Muscle of back (tissue), 3 donors: ENCODE measurements at regions not wholly inside any gene's neighbourhood (a gene's known extent, or its start where the extent isn't known, plus 50 kb on each side); places are given as distances from the start of the nearest gene placed in this dataset.
"Not testable (repeated sequence)": the region's sequence is repeated elsewhere in the genome, so short reads cannot be mapped to it uniquely, and the experiment has no call there.

Experiments
- DNase-seq, 3 donors: peaks; one replicate each; pipeline versions ENCODE4 v3.0.0 to v3.0.0-alpha.2; 2013

DNA sequence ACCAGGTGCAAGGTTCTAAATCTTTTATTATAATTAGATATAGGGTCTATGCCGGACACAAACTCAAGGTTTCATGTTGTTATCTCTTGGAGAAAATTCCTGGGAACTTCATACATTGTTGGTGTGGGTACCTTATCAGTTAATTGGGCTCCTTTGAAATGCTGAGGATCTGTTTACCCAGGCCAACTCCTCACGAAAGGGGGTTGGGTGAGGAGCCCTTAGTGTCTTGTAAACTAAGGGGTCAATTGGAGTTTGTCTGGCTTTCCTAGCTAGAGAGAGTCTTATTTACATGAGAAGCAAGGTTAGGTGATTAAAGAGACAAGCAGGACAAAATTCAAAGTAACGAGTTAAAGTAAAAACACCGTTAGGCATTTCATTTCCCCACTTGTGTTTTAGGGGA, 670.9 kb downstream of the TMEM121 start:
- DNase-seq = not testable (repeated sequence)

GRCh38 chr14:106199097-106199496, 672.7 kb downstream of the TMEM121 start:
- no peak for DNase-seq

DNA sequence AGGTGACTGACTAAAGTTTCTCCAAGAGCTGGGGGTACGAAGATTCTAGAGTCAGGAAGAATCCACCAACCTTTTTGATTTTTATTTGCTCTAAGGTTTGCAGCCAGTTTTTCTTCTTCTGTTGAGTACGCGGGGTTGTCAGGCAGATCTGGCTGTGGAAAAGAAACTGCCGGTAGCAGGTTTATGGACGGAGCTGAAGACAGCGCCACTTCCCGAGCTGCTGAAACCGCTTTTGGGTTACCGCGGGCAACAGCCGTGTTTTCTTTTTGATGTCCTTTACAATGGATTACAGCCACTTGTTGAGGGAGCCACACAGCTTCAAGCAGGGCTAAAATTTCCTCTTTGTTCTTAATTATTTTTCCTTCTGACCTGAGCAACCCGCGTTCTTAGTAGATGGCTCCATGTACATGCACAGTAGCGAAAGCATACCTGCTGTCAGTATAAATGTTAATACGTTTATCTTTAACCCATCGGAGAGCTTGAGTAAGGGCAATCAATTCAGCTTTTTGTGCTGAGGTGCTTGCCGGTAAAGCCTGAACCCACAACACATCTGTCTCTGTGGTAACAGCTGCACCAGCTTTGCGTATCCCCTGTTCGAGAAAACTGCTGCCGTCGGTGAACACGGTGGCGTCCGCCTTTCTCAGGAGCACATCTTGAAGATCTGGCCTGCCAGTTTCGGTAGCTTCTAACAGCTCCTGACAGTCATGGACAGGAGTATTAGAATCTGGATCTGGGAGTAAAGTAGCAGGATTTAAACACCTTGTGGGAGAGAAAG, 674.3 kb downstream of the TMEM121 start:
- no peak for DNase-seq

GRCh38 chr14:106201376-106201775, 675.0 kb downstream of the TMEM121 start:
- DNase-seq = no peak

GRCh38 chr14:106203438-106203837, 677.1 kb downstream of the TMEM121 start:
- DNase-seq = no peak

DNA sequence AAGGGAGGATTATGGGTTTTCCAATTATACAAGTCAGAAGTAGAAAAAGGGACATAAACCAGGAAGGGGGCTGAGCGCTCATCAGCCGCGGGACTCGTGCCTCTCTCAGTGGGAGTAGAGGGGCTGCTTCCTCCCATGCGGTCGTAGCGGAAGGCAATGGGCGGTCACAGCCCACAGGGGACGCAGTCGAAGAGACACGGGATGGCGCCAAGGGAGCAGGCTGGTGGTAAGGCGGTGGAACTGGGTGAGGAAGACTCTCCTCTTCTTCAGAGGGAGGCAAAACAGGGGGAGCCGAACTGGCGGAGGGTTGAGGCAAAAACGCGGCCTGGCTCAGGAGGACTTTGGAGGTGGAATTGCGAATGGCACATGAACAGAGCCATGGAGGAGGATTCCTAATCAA, 677.7 kb downstream of the TMEM121 start:
- DNase-seq = no peak

- DNase-seq = no peak
Observed at GRCh38 chr14:106207316-106207715, 680.9 kb downstream of the TMEM121 start.

GRCh38 chr14:106208794-106209193, 682.4 kb downstream of the TMEM121 start:
- no peak for DNase-seq

DNA sequence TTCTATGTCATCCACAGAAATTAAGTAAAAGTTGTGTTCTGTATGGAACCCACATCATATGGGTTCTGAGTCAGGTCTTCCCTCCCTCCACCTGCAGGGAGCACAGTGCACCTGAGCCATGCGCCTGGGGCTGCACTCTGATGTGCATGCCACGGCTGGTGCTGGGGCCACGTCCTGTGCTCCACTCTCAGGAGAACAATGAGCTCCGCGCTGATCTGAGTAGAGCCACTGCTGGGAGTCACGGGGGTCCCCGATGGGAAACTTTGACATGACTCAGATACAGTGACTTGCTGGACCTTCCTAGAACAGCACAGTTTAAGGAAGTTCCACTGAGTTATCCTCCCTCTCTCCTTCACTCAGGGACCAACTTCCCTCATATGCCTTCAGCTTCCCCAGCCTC, 683.4 kb downstream of the TMEM121 start:
- DNase-seq = no peak

DNA sequence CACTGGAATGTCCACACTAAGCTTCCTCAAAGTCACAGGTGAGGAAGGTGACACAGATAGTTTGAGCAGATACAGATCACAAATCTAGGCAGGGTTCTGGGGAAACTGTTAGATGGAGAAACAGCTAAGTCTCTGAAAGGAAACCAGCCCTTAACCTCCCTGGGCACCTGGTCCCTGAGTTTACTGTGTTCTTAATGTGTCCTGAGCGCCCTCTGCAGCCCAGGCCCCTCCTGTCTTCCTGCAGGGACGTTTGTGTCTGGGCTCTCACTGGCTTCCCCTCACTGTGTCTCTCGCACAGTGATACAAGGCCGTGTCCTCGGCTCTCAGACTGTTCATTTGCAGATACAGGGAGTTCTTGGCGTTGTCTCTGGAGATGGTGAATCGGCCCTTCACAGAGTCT, 684.3 kb downstream of the TMEM121 start:
- DNase-seq = no peak

GRCh38 chr14:106211334-106211900, 685.0 kb downstream of the TMEM121 start:
- no peak for DNase-seq

- no peak for DNase-seq
Observed at GRCh38 chr14:106215229-106215628, 688.8 kb downstream of the TMEM121 start.

DNA sequence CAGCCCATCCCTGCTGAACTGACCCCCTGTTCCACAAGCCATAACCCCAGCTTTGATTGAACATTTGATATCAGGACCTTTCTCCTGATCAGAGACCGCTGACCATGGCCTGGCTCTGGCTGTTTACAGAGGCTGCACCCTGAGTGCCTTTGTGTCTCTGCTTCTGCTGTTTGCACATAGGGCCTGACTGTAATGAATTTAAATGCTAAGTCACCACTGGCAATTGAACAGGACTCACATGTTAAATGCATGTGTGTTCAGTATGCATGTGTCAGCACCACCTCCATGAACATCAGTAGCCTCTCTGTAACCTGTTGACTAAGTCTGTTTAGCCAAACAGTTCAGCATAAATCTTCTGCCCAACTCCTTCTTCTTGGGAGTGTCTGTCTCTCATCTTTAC, 690.3 kb downstream of the TMEM121 start:
- no peak for DNase-seq

- no peak for DNase-seq
Observed at GRCh38 chr14:106218174-106218573, 691.8 kb downstream of the TMEM121 start.

DNA sequence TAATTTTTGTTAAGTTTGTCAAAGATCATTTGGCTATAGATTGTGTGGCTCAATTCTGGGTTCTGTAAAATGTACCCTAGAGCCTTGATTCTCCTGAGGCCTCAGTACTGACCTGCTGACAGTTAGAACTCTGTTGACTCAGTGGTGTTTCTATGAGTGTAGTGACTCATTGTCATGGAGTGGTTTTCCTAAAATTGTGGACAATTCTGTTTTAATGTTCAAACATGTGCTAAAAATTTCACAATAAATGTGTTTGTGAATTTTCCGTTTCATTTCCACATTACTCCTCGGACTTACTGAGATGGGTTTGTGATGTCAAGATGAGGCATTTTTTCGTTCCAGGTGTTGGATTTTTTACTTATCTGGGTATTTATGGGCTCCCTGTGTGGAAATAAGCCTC, 695.9 kb downstream of the TMEM121 start:
- no peak for DNase-seq

DNA sequence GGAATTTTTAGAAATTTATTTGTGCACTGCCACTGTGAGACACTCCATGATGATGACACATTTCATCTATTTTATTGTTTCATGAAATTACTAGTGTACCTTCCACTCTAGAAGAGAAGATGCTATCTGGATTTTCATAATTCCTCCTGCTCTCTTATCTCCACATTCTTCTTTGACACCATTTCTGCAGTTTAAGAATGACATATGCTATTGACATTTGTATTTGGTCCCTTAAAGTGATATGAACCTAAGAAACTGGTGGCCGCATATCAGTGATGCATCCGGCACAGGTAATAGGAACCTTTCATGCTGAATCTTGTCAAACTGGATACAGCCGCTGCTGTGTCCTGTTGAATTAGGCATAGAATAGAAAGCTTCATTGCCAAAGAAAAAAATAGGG, 696.3 kb downstream of the TMEM121 start:
- no peak for DNase-seq

DNA sequence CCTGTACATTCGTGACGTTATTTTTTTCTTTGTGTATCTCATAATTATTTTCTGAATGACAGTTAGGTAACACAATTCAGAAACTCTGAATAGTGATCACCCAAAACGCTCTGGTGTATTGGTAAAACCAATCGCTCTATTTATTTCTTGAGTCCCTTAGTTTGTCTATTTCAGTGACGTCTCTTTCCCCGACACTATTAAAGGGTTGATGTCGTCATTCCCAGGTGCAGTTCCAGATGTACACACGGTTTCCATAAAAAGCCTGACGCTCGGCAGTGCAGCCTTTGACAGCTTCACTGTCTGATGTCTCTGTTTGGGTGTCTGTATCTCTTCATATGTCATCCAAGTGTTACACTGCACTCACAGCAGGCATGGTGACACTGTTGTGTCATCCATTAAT, 701.4 kb downstream of the TMEM121 start:
- no peak for DNase-seq

- DNase-seq = no peak
Observed at GRCh38 chr14:106228541-106229158, 702.3 kb downstream of the TMEM121 start.

GRCh38 chr14:106230071-106230470, 703.7 kb downstream of the TMEM121 start:
- DNase-seq = no peak

DNA sequence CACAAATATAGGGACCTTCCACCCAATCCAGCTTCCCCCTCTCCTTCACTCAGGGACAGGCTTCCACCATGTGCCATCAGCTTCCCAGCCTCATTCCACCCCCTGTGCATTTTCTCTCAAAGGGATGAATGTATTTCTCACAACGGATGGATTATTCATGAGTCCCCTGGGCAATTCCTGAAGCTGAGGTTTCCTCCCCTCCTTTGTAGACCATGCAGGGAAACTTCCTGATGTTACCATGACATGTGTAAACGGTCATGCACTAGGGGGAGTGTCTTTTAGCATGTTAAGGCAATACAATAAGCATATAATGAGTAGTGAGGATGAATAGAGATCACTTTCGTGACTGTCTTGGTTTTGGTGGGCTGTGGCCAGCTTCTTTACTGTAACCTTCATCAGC, 706.8 kb downstream of the TMEM121 start:
- DNase-seq = not testable (repeated sequence)

- DNase-seq = not testable (repeated sequence)
Observed at GRCh38 chr14:106234525-106235254, 708.3 kb downstream of the TMEM121 start.

- DNase-seq = no peak
Observed at GRCh38 chr14:106235356-106236159, 709.2 kb downstream of the TMEM121 start.
